ENCODE measurements at regions not wholly inside any gene's neighbourhood (a gene's known extent, or its start where the extent isn't known, plus 50 kb on each side); places are given as distances from the start of the nearest gene placed in this dataset.
A peak's percentile ranks its signal among the peaks of the same experiment; 100 is the strongest.

GRCh38 chr9:126556560-126557250 lies 57.0 kb upstream of the LMX1B start:
- no peak for TF ChIP-seq CTCF (IDR thresholded peaks at IDR 0.05; ENCODE audit: insufficient read depth, low read depth, low read length, missing control alignments)
- no peak overlapping the region for H3K4me3 ChIP-seq (ENCODE audit: low read depth, low read length)
- no peak for DNase-seq (ENCODE audit: low read depth)

GRCh38 chr9:126558051-126558665 lies 55.6 kb upstream of the LMX1B start:
- DNase-seq (ENCODE audit: low read depth): peak; percentile 61
- no peak overlapping the region for H3K4me3 ChIP-seq (ENCODE audit: low read depth, low read length)
- peak; percentile 98 for TF ChIP-seq CTCF (IDR thresholded peaks at IDR 0.05; ENCODE audit: insufficient read depth, low read depth, low read length, missing control alignments)

GRCh38 chr9:126559296-126559695 lies 54.4 kb upstream of the LMX1B start:
- no peak for TF ChIP-seq CTCF (IDR thresholded peaks at IDR 0.05; ENCODE audit: insufficient read depth, low read depth, low read length, missing control alignments)
- no peak overlapping the region for H3K4me3 ChIP-seq (ENCODE audit: low read depth, low read length)
- DNase-seq (ENCODE audit: low read depth): no peak

- no peak for TF ChIP-seq CTCF (IDR thresholded peaks at IDR 0.05; ENCODE audit: insufficient read depth, low read depth, low read length, missing control alignments)
- DNase-seq (ENCODE audit: low read depth): no peak
- H3K4me3 ChIP-seq (ENCODE audit: low read depth, low read length): no peak overlapping the region
Measured at GRCh38 chr9:126561582-126561981, 52.1 kb upstream of the LMX1B start.

- TF ChIP-seq CTCF (IDR thresholded peaks at IDR 0.05; ENCODE audit: insufficient read depth, low read depth, low read length, missing control alignments): no peak
- no peak overlapping the region for H3K4me3 ChIP-seq (ENCODE audit: low read depth, low read length)
- DNase-seq (ENCODE audit: low read depth): no peak
Measured at GRCh38 chr9:126563556-126563955, 50.2 kb upstream of the LMX1B start.

Measured in GM12865 (cell line).